ENCODE measurements at regions not wholly inside any gene's neighbourhood (a gene's known extent, or its start where the extent isn't known, plus 50 kb on each side); places are given as distances from the start of the nearest gene placed in this dataset.

DNA sequence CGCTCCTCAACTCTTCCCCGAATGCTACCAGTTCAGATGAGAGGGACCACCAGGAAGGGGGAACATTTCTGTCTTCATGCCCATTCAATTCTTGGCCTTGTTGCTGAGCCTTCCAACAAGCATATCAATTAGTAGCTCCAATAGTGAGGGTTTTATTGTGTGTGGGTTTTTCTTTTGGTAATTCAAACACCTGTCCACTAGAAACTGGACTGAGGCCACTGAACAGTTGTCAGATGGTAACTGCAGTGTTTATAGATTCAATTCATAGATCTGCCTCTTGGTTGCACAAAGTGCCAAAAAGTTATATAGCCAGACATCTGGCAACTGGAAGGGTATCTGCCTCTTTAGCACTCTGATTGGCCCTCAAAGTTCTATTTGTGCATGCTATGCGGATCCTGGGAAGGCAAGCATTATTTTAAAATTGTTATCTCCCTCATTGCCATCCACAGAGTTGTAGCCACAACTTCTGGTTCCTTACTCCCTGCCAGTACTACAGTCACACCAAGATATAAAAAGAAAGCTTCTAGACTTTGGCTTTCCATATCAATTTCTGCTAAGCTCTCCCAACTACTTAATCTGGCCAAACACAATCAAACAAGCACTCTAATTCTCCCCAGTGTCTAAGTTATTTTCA lies 83.3 kb upstream of the ZNF521 start:
- no peak for TF ChIP-seq CTCF (IDR thresholded peaks at IDR 0.05; ENCODE audit: low read length)
- no peak for TF ChIP-seq EZH2 (IDR thresholded peaks at IDR 0.05; ENCODE audit: borderline replicate concordance, low read length)

Measured in OCI-LY1 (cell line).